HEK293 (cell line): ENCODE measurements at regions not wholly inside any gene's neighbourhood (a gene's known extent, or its start where the extent isn't known, plus 50 kb on each side); places are given as distances from the start of the nearest gene placed in this dataset.

Experiments used
- CTCF ChIA-PET: fragments of 350-600 bp; formaldehyde crosslinking; extraction: SDS; loops from one replicate; lab custom pipeline; 2021; ENCODE audit warnings: antibody characterized with exemption; lab: Yijun Ruan, JAX
- POLR2A ChIA-PET: fragments of 300-600 bp; formaldehyde crosslinking; extraction: SDS; loops from one replicate; lab custom pipeline; 2020; ENCODE audit warnings: antibody characterized with exemption, inconsistent platforms; lab: Yijun Ruan, JAX
- H3K27ac ChIP-seq: fragments of 200-500 bp; sonication (Bioruptor generic); 2 replicates; pipeline ENCODE4 v1.5.1; 2014; ENCODE audit warnings: low read depth, low read length, control low read depth, inconsistent platforms; ENCODE audit errors: extremely low read depth
- H3K36me3 ChIP-seq, 2 experiments: fragments of 200-500 bp in 1 of 2; sonication (Bioruptor generic) in 1 of 2; 1 replicate in 1 of 2; 2 replicates in 1 of 2; pipeline ENCODE4 v1.5.1; 2014 to 2017; ENCODE audit warnings: inconsistent platforms in 2 of 2, low read length in 2 of 2; ENCODE audit not compliant: control insufficient read depth in 2 of 2, insufficient read depth in 1 of 2
- H3K4me1 ChIP-seq: fragments of 200-500 bp; sonication (Bioruptor generic); 2 replicates; pipeline ENCODE4 v1.5.1; 2014; ENCODE audit warnings: mild to moderate bottlenecking, low read length, inconsistent platforms; ENCODE audit not compliant: control insufficient read depth, insufficient read depth
- H3K4me3 ChIP-seq: 2 replicates; pipeline ENCODE4 v1.5.1; 2011; ENCODE audit warnings: low read depth, mild to moderate bottlenecking, control low read depth, low read length, moderate library complexity
- H3K9me3 ChIP-seq: fragments of 200-500 bp; sonication (Bioruptor generic); 2 replicates; pipeline ENCODE4 v1.5.1; 2014; ENCODE audit warnings: low read depth, low read length, inconsistent platforms; ENCODE audit not compliant: control insufficient read depth, insufficient read depth
- BCL11A ChIP-seq: fragments of 450-650 bp; formaldehyde crosslinking; IDR thresholded peaks from 2 replicates; pipeline ENCODE4 v1.5.1; 2016; ENCODE audit warnings: low read depth, missing biosample characterization, missing genetic modification characterization
- CTCF ChIP-seq: fragments of 450-650 bp; formaldehyde crosslinking; IDR thresholded peaks from 2 replicates; pipeline ENCODE4 v1.5.1; 2016; ENCODE audit warnings: missing biosample characterization, missing genetic modification characterization
- EGR2 ChIP-seq: fragments of 450-650 bp; formaldehyde crosslinking; IDR thresholded peaks from 2 replicates; pipeline ENCODE4 v1.5.1; 2016; ENCODE audit warnings: low read depth, missing biosample characterization, missing genetic modification characterization
- PBX3 ChIP-seq: sonication (generic); formaldehyde crosslinking; IDR thresholded peaks from 2 replicates; pipeline ENCODE4 v1.8.1; 2022; ENCODE audit warnings: mild to moderate bottlenecking, moderate library complexity, missing genetic modification reagents
- REPIN1 ChIP-seq: fragments of 450-650 bp; formaldehyde crosslinking; IDR thresholded peaks from 2 replicates; pipeline ENCODE4 v1.5.1; 2017; ENCODE audit warnings: missing biosample characterization, missing genetic modification characterization, low read depth
- YY2 ChIP-seq: fragments of 450-650 bp; formaldehyde crosslinking; IDR thresholded peaks from 2 replicates; pipeline ENCODE4 v1.5.1; 2016; ENCODE audit warnings: missing biosample characterization, missing genetic modification characterization
- ZBTB48 ChIP-seq: fragments of 450-650 bp; formaldehyde crosslinking; IDR thresholded peaks from 2 replicates; pipeline ENCODE4 v1.5.1; 2016; ENCODE audit warnings: missing biosample characterization, missing genetic modification characterization
- ZNF155 ChIP-seq: fragments of 450-650 bp; formaldehyde crosslinking; IDR thresholded peaks from 2 replicates; pipeline ENCODE4 v1.5.1; 2016; ENCODE audit warnings: missing biosample characterization, missing genetic modification characterization
- ZNF175 ChIP-seq: fragments of 450-650 bp; formaldehyde crosslinking; IDR thresholded peaks from 2 replicates; pipeline ENCODE4 v1.5.1; 2016; ENCODE audit warnings: missing biosample characterization, missing genetic modification characterization
- ZNF19 ChIP-seq: fragments of 450-650 bp; formaldehyde crosslinking; IDR thresholded peaks from 2 replicates; pipeline ENCODE4; 2016; ENCODE audit warnings: missing biosample characterization, missing genetic modification characterization, low read depth
- ZNF223 ChIP-seq: fragments of 450-650 bp; formaldehyde crosslinking; IDR thresholded peaks from 2 replicates; pipeline ENCODE4 v1.5.1; 2016; ENCODE audit warnings: missing biosample characterization, missing genetic modification characterization
- ZNF24 ChIP-seq: fragments of 450-650 bp; formaldehyde crosslinking; IDR thresholded peaks from 2 replicates; pipeline ENCODE4 v1.5.1; 2016; ENCODE audit warnings: missing biosample characterization, missing genetic modification characterization
- ZNF266 ChIP-seq: fragments of 450-650 bp; formaldehyde crosslinking; IDR thresholded peaks from 2 replicates; pipeline ENCODE4 v1.5.1; 2016; ENCODE audit warnings: missing biosample characterization, missing genetic modification characterization, low read depth
- ZNF341 ChIP-seq: fragments of 450-650 bp; formaldehyde crosslinking; IDR thresholded peaks from 2 replicates; pipeline ENCODE4; 2016; ENCODE audit warnings: low read depth, missing biosample characterization, missing genetic modification characterization
- ZNF354C ChIP-seq: fragments of 450-650 bp; formaldehyde crosslinking; IDR thresholded peaks from 2 replicates; pipeline ENCODE4 v1.5.1; 2016; ENCODE audit warnings: missing biosample characterization, missing genetic modification characterization, low read depth, borderline replicate concordance
- ZNF362 ChIP-seq: fragments of 450-650 bp; formaldehyde crosslinking; IDR thresholded peaks from 2 replicates; pipeline ENCODE4 v1.5.1; 2016; ENCODE audit warnings: missing biosample characterization, missing genetic modification characterization
- ZNF366 ChIP-seq: fragments of 450-650 bp; formaldehyde crosslinking; conservative IDR thresholded peaks from 2 replicates; pipeline ENCODE4 v1.5.1; 2016; ENCODE audit warnings: missing biosample characterization, missing genetic modification characterization
- ZNF513 ChIP-seq: fragments of 450-650 bp; IDR thresholded peaks from 2 replicates; pipeline ENCODE4 v1.5.1; 2018; ENCODE audit warnings: missing biosample characterization, missing genetic modification characterization
- ZNF529 ChIP-seq: fragments of 450-650 bp; formaldehyde crosslinking; IDR thresholded peaks from 2 replicates; pipeline ENCODE4 v1.5.1; 2017; ENCODE audit warnings: missing genetic modification characterization, missing biosample characterization; ENCODE audit not compliant: insufficient replicate concordance
- ZNF530 ChIP-seq: fragments of 450-650 bp; formaldehyde crosslinking; IDR thresholded peaks from 2 replicates; pipeline ENCODE4 v1.5.1; 2016; ENCODE audit warnings: low read depth, missing biosample characterization, missing genetic modification characterization
- ZNF571 ChIP-seq: fragments of 450-650 bp; formaldehyde crosslinking; IDR thresholded peaks from 2 replicates; pipeline ENCODE4 v1.5.0; 2017; ENCODE audit warnings: missing biosample characterization, missing genetic modification characterization
- ZNF585B ChIP-seq: fragments of 450-650 bp; formaldehyde crosslinking; IDR thresholded peaks from 2 replicates; pipeline ENCODE4 v1.5.1; 2016; ENCODE audit warnings: missing biosample characterization, missing genetic modification characterization
- ZNF639 ChIP-seq: fragments of 450-650 bp; formaldehyde crosslinking; IDR thresholded peaks from 2 replicates; pipeline ENCODE4 v1.5.1; 2016; ENCODE audit warnings: missing biosample characterization, missing genetic modification characterization
- ZNF677 ChIP-seq: fragments of 450-650 bp; IDR thresholded peaks from 2 replicates; pipeline ENCODE4 v1.5.0; 2018; ENCODE audit warnings: missing biosample characterization, mild to moderate bottlenecking, missing genetic modification characterization, moderate library complexity
- ZNF768 ChIP-seq: fragments of 450-650 bp; formaldehyde crosslinking; IDR thresholded peaks from 2 replicates; pipeline ENCODE4 v1.5.1; 2018; ENCODE audit warnings: missing biosample characterization, mild to moderate bottlenecking, missing genetic modification characterization
- ZNF785 ChIP-seq: fragments of 450-650 bp; formaldehyde crosslinking; IDR thresholded peaks from 2 replicates; pipeline ENCODE4 v1.5.1; 2016; ENCODE audit warnings: missing biosample characterization, missing genetic modification characterization
- ZNF792 ChIP-seq: fragments of 450-650 bp; formaldehyde crosslinking; IDR thresholded peaks from 2 replicates; pipeline ENCODE4 v1.5.1; 2016; ENCODE audit warnings: missing biosample characterization, missing genetic modification characterization
- TF ChIP-seq, protein P1 (sequence below): fragments of 450-650 bp; formaldehyde crosslinking; IDR thresholded peaks from 2 replicates; pipeline ENCODE4 v1.5.1; 2017; ENCODE audit warnings: missing biosample characterization, missing genetic modification characterization

DNA sequence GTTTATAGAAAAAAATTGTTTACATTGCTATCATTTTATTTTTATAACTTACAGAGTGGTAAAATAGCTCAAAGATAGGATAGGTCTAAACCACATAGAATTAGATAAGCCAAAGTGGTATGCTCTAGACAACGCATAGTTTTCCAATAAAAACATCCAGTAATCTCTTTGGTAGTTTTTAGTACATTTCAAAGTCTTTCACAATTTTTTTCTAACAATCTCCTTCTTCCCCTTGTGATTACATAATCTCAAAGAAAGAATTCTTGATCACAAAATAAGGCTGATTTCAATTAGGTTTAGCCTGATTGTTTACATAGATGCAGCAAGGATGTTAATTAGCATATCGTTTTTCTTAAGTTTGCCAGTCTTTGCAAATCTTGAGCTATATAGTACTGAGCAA lies 460.0 kb downstream of the FUT8 start:
- H3K27ac ChIP-seq, result no peak overlapping the region
- TF ChIP-seq EGR2 (tag by site-specific recombination) (no peak), ZNF366 (tag by site-specific recombination) (no peak), YY2 (no peak), ZBTB48 (no peak), ZNF266 (tag by site-specific recombination) (no peak), ZNF513 (no peak), ZNF768 (tag by site-specific recombination) (no peak), PBX3 (no peak), ZNF585B (tag by site-specific recombination) (no peak), ZNF19 (tag by site-specific recombination) (no peak), ZNF529 (tag by site-specific recombination) (no peak), ZNF175 (tag by site-specific recombination) (no peak)
- no peaks in the 10 kb centered on the region for H3K9me3 ChIP-seq
- no peak overlapping the region for H3K4me3 ChIP-seq
- no peaks in the 10 kb centered on the region for H3K36me3 ChIP-seq
- no peaks in the 10 kb centered on the region for H3K4me1 ChIP-seq
- POLR2A ChIA-PET, result no interaction called here
- CTCF ChIA-PET, result no interaction called here

DNA sequence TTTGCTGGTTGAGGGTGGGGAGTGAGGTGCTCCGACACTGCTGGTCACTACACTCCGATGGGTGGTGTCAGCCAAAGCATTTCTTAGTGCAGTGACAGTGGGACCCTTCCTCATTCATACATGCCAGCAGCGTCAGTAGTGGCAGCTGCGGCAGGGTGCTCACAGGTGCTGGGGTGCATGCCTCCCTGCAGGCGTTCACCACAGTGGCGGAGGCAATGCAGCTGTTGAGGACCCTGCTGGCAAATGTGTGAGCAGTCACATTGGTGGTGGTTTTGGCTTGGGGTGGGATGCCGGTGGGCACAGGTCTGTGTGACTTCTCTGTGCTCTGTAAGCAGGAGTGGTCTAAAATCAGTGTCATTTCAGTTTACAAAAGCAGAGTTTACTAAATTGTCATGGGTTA lies 464.6 kb downstream of the FUT8 start:
- H3K27ac ChIP-seq, result no peak overlapping the region
- TF ChIP-seq ZNF354C, result no peak
- no peak for TF ChIP-seq ZNF639 (tag by site-specific recombination)
- no peak for TF ChIP-seq ZNF677 (tag by site-specific recombination)
- no peak for TF ChIP-seq BCL11A (tag by site-specific recombination)
- TF ChIP-seq ZNF175 (tag by site-specific recombination), result no peak
- no peak for TF ChIP-seq ZNF341 (tag by site-specific recombination)
- TF ChIP-seq ZNF155, result no peak
- no peak for TF ChIP-seq ZNF792 (tag by site-specific recombination)
- no peak for TF ChIP-seq ZNF530 (tag by site-specific recombination)
- TF ChIP-seq ZNF24 (tag by site-specific recombination), result no peak
- no peak for TF ChIP-seq ZNF571 (tag by site-specific recombination)
- TF ChIP-seq REPIN1, result no peak
- no peak for TF ChIP-seq ZNF223 (tag by site-specific recombination)
- TF ChIP-seq, protein P1, sequence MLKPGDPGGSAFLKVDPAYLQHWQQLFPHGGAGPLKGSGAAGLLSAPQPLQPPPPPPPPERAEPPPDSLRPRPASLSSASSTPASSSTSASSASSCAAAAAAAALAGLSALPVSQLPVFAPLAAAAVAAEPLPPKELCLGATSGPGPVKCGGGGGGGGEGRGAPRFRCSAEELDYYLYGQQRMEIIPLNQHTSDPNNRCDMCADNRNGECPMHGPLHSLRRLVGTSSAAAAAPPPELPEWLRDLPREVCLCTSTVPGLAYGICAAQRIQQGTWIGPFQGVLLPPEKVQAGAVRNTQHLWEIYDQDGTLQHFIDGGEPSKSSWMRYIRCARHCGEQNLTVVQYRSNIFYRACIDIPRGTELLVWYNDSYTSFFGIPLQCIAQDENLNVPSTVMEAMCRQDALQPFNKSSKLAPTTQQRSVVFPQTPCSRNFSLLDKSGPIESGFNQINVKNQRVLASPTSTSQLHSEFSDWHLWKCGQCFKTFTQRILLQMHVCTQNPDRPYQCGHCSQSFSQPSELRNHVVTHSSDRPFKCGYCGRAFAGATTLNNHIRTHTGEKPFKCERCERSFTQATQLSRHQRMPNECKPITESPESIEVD, result no peak
- TF ChIP-seq CTCF, result no peak
- no peak for TF ChIP-seq ZNF785 (tag by site-specific recombination)
- TF ChIP-seq ZNF362 (tag by site-specific recombination), result no peak
- ChIA-PET CTCF (interaction anchor here (1.5 kb wide), 1 partner anchor 462 kb away, joined by 4 read pairs; no protein-coding TSS in a partner anchor), POLR2A (no interaction called here)
- H3K36me3 ChIP-seq, result no peaks in the 10 kb centered on the region
- no peaks in the 10 kb centered on the region for H3K9me3 ChIP-seq
- no peak overlapping the region for H3K4me3 ChIP-seq
- no peaks in the 10 kb centered on the region for H3K4me1 ChIP-seq
